KOPT-K1 (cell line): ENCODE measurements at regions not wholly inside any gene's neighbourhood (a gene's known extent, or its start where the extent isn't known, plus 50 kb on each side); places are given as distances from the start of the nearest gene placed in this dataset.

Source experiments
- H3K27ac ChIP-seq: fragments of 200-600 bp; sonication (generic); 2 replicates; pipeline ENCODE4 v1.5.1; 2016; ENCODE audit warnings: antibody characterized with exemption, mild to moderate bottlenecking, low read depth, low read length; ENCODE audit not compliant: poor library complexity, severe bottlenecking
- H3K36me3 ChIP-seq: fragments of 200-600 bp; sonication (generic); 2 replicates; pipeline ENCODE4 v1.5.1; 2017; ENCODE audit warnings: antibody characterized with exemption, mild to moderate bottlenecking, low read length, moderate library complexity; ENCODE audit not compliant: insufficient read depth
- H3K9me3 ChIP-seq: fragments of 200-600 bp; sonication (generic); 2 replicates; pipeline ENCODE4 v1.5.1; 2017; ENCODE audit warnings: antibody characterized with exemption, low read length, mild to moderate bottlenecking; ENCODE audit not compliant: insufficient read depth, poor library complexity, severe bottlenecking

DNA sequence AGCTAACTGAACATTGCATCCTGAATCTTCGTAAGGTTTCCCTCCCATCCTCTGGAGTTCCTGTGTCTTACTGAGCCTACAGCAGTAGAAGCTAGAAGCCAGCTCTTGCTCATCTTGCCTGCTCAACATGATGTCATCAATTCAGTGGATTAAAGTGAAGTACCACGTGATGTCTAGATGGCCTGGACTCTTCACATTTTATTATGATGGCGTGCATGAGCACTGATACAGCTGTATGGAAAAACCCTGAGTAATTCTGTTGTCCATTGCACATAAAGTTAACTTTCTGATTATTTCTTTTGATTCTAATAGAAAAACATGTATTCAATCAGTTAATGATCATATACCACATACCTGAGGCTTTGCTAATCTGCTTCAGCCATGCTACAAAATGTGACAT lies 2387.7 kb upstream of the TENM3 start:
- no peaks in the 10 kb centered on the region for H3K9me3 ChIP-seq
- H3K27ac ChIP-seq, result no peak overlapping the region
- H3K36me3 ChIP-seq, result no peaks in the 10 kb centered on the region

DNA sequence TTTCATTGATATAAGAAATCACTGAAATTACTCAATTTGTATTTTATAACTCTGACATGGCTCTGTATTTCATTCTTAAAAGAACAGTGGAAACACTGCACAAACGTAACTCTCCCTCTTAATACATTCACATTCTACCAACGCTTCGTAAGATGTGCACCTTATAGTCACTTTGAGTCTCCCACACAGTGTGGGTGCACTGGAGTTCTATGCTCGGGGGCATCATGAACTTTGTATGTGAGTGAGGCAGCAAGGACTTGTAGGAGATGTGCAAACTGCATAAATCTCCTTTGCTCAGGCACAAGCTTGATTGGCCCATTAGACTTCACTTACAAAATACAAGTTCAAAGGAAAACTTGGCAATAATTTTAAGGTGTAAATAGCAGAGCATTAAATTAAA lies 2385.0 kb upstream of the TENM3 start:
- Histone ChIP-seq H3K9me3 (no peaks in the 10 kb centered on the region), H3K27ac (no peak overlapping the region), H3K36me3 (no peaks in the 10 kb centered on the region)

GRCh38 chr4:179867300-179867878 lies 2375.8 kb upstream of the TENM3 start:
- no peak overlapping the region for H3K27ac ChIP-seq
- no peaks in the 10 kb centered on the region for H3K9me3 ChIP-seq
- H3K36me3 ChIP-seq, result no peaks in the 10 kb centered on the region

GRCh38 chr4:179871726-179872125 lies 2371.5 kb upstream of the TENM3 start:
- Histone ChIP-seq H3K9me3 (no peaks in the 10 kb centered on the region), H3K27ac (no peak overlapping the region), H3K36me3 (no peaks in the 10 kb centered on the region)

DNA sequence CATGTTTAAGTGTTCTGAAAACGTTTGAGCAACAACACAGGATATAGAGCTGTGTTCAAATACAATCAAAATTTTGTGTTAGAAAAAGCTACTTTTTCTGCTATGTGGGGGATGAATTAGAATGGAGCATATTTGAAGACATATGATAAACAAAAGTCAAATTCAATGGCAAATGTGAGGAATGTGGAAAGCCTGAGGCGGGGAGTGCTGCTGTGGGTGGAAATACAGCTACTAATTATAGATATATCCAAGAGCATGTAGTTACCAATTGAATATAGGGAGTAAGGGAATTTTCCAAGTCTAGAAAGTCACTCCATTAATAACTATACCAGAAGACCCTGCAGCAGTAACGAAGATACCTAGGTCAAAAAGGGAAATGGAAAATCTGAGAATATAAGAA lies 2370.4 kb upstream of the TENM3 start:
- no peak overlapping the region for H3K27ac ChIP-seq
- H3K36me3 ChIP-seq, result no peaks in the 10 kb centered on the region
- H3K9me3 ChIP-seq, result no peaks in the 10 kb centered on the region

- no peak overlapping the region for H3K27ac ChIP-seq
- H3K9me3 ChIP-seq, result no peaks in the 10 kb centered on the region
- no peaks in the 10 kb centered on the region for H3K36me3 ChIP-seq
Observed at GRCh38 chr4:179880756-179881155, 2362.4 kb upstream of the TENM3 start.

- no peaks in the 10 kb centered on the region for H3K9me3 ChIP-seq
- H3K36me3 ChIP-seq, result no peaks in the 10 kb centered on the region
- H3K27ac ChIP-seq, result no peak overlapping the region
Observed at GRCh38 chr4:179894066-179894778, 2349.0 kb upstream of the TENM3 start.

GRCh38 chr4:179919587-179919986 lies 2323.6 kb upstream of the TENM3 start:
- Histone ChIP-seq H3K27ac (no peak overlapping the region), H3K36me3 (no peaks in the 10 kb centered on the region), H3K9me3 (no peaks in the 10 kb centered on the region)

DNA sequence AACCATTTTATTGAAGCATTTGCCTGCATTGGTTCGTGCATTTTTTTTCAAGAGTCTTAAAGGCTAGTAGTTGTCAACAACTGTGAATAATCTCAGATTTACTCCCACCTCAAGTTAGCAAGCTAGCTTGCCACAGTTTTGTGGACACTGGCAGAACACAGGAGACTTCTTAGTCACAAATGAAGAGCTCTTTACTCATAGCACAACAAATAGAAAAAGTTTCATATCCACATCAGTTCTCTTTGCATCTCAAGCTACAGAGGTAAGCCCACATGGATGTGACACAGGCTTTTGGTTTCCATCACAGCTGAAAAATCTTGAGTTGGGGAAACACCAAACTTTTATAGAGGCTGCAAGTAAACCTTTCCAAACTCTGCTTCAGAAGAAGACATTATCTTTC lies 2315.7 kb upstream of the TENM3 start:
- H3K9me3 ChIP-seq, result no peaks in the 10 kb centered on the region
- no peak overlapping the region for H3K27ac ChIP-seq
- H3K36me3 ChIP-seq, result no peaks in the 10 kb centered on the region

DNA sequence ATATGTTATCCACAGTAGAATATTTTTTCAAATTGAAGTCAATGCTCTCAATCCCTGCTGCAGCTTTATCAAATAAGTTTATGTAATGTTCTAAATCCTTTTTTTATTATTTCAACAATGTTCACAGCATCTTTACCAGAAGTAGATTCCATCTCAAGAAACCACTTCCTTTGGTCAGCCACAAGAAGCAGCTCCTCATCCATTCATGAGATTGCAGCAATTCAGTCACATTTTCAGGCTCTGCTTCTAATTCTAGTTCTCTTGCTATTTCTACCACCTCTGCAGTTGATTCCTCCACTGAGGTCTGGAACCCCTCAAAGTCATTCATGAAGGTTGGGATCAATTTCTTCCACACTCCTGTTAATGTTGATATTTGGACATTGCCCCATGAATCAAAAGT lies 2301.3 kb upstream of the TENM3 start:
- Histone ChIP-seq H3K36me3 (no peaks in the 10 kb centered on the region), H3K27ac (no peak overlapping the region), H3K9me3 (no peaks in the 10 kb centered on the region)

- Histone ChIP-seq H3K27ac (no peak overlapping the region), H3K9me3 (no peaks in the 10 kb centered on the region), H3K36me3 (no peaks in the 10 kb centered on the region)
Observed at GRCh38 chr4:179976777-179977176, 2266.4 kb upstream of the TENM3 start.

DNA sequence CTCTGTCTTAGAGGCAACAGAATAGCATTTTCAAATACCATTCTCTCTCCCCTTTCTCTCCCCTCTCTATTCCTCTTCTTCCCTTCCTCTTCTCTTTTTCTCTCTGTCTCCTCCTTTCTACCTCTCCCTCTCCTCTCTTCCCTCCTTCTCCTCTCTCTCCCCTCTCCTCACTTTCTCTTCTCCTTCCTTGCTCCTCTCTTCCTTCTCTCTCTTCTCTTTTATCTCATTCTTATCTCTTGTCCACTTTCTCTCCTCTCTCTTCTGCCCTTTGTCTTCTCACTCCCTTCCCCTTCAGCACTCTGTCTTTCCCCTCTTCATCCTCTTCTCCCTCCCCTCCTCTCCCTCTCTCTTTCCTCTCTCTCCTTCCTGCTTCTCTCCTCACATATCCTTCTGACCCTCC lies 2265.8 kb upstream of the TENM3 start:
- no peaks in the 10 kb centered on the region for H3K36me3 ChIP-seq
- no peak overlapping the region for H3K27ac ChIP-seq
- no peaks in the 10 kb centered on the region for H3K9me3 ChIP-seq

DNA sequence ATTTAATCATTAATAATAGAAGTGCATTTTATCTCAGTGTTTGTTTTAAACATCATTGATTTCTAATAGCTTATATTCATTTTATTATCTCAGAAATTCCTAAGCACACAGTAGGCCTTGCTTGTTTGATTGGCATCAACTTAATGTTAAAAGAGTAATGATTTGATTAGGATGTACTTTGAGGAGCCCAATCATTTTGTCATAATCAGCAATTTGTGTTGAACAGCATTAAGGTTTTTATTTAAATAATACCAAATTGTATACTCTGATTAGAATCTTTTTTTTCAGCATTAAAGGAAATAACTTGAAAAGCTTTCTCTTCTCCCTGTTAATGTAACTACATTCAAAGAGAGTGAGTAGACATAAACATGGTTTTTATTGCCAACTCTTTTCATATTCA lies 2262.0 kb upstream of the TENM3 start:
- no peaks in the 10 kb centered on the region for H3K36me3 ChIP-seq
- no peaks in the 10 kb centered on the region for H3K9me3 ChIP-seq
- no peak overlapping the region for H3K27ac ChIP-seq

DNA sequence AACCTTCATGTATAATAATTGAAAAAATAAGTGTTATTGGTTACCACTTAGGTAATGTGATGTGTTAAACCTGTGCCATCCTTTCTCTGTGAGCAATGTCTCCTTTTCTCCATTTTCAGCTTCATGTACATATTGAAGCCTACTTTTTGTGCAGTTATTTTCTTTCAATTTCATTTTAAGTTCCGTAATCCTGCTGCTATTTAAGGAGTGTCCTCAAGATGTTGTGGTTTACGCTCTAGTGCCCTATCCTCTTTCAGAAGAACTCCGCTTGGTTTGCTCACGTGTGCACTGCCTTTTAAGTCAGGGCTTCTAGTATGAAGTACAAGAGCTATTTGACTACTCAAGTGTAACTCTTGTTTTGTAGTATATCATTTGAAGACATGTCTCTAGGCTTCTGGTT lies 2253.2 kb upstream of the TENM3 start:
- H3K36me3 ChIP-seq, result no peaks in the 10 kb centered on the region
- H3K9me3 ChIP-seq, result no peaks in the 10 kb centered on the region
- H3K27ac ChIP-seq, result no peak overlapping the region

DNA sequence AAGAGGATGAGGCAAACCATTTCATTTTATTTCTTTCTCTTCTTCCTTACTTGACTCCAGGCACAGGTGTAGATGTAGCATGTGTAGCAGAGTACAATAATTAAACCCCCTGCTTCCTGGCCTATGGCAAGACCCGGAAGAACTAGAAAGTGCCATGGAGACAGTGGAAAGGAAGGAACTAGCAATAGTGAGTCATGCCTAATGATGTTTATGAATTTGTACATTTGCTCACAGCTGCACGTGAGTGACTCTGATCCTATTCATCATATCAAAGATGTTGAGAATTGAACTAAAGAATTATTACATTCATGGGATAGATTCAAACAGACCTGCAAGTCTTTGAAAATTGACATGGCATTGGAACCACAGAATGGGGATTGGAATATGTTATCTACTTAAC lies 2233.9 kb upstream of the TENM3 start:
- Histone ChIP-seq H3K9me3 (no peaks in the 10 kb centered on the region), H3K36me3 (no peaks in the 10 kb centered on the region), H3K27ac (no peak overlapping the region)

GRCh38 chr4:180028682-180029081 lies 2214.5 kb upstream of the TENM3 start:
- Histone ChIP-seq H3K36me3 (no peaks in the 10 kb centered on the region), H3K27ac (no peak overlapping the region), H3K9me3 (no peaks in the 10 kb centered on the region)
